ENCODE measurements at regions not wholly inside any gene's neighbourhood (a gene's known extent, or its start where the extent isn't known, plus 50 kb on each side); places are given as distances from the start of the nearest gene placed in this dataset.

- DNase-seq (ENCODE audit: low read depth in 4 of 4, low spot score in 3 of 4): no peak
These were observed 162.2 kb downstream of the OLFM1 start for GRCh38 chr9:135249711-135250110.

- DNase-seq (ENCODE audit: low read depth in 4 of 4, low spot score in 3 of 4): no peak
These were observed 163.9 kb downstream of the OLFM1 start for GRCh38 chr9:135251331-135251761.

- no peak for DNase-seq (ENCODE audit: low read depth in 4 of 4, low spot score in 3 of 4)
These were observed 164.7 kb downstream of the OLFM1 start for GRCh38 chr9:135251996-135252760.

- DNase-seq (ENCODE audit: low read depth in 4 of 4, low spot score in 3 of 4): no peak
These were observed 165.5 kb downstream of the OLFM1 start for GRCh38 chr9:135252980-135253304.

GRCh38 chr9:135253305-135254004 lies 166.0 kb downstream of the OLFM1 start:
- DNase-seq (ENCODE audit: low read depth in 4 of 4, low spot score in 3 of 4): no peak

GRCh38 chr9:135254176-135255032 lies 166.9 kb downstream of the OLFM1 start:
- no peak for DNase-seq (ENCODE audit: low read depth in 4 of 4, low spot score in 3 of 4)

- DNase-seq (ENCODE audit: low read depth in 4 of 4, low spot score in 3 of 4): no peak
These were observed 167.8 kb downstream of the OLFM1 start for GRCh38 chr9:135255033-135255840.

GRCh38 chr9:135255841-135256580 lies 168.5 kb downstream of the OLFM1 start:
- DNase-seq (ENCODE audit: low read depth in 4 of 4, low spot score in 3 of 4): no peak

GRCh38 chr9:135256581-135257354 lies 169.3 kb downstream of the OLFM1 start:
- DNase-seq (ENCODE audit: low read depth in 4 of 4, low spot score in 3 of 4): no peak

- no peak for DNase-seq (ENCODE audit: low read depth in 4 of 4, low spot score in 3 of 4)
These were observed 171.0 kb downstream of the OLFM1 start for GRCh38 chr9:135258461-135258860.

GRCh38 chr9:135259273-135259672 lies 171.8 kb downstream of the OLFM1 start:
- no peak for DNase-seq (ENCODE audit: low read depth in 4 of 4, low spot score in 3 of 4)

GRCh38 chr9:135260221-135261180 lies 173.0 kb downstream of the OLFM1 start:
- DNase-seq (ENCODE audit: low read depth in 4 of 4, low spot score in 3 of 4): no peak

GRCh38 chr9:135262248-135262647 lies 174.8 kb downstream of the OLFM1 start:
- no peak for DNase-seq (ENCODE audit: low read depth in 4 of 4, low spot score in 3 of 4)

GRCh38 chr9:135263511-135263910 lies 176.0 kb downstream of the OLFM1 start:
- no peak for DNase-seq (ENCODE audit: low read depth in 4 of 4, low spot score in 3 of 4)

- DNase-seq (ENCODE audit: low read depth in 4 of 4, low spot score in 3 of 4): no peak
These were observed 178.5 kb downstream of the OLFM1 start for GRCh38 chr9:135265931-135266330.

GRCh38 chr9:135267191-135267809 lies 179.8 kb downstream of the OLFM1 start:
- DNase-seq (ENCODE audit: low read depth in 4 of 4, low spot score in 3 of 4): no peak

- no peak for DNase-seq (ENCODE audit: low read depth in 4 of 4, low spot score in 3 of 4)
These were observed 180.6 kb downstream of the OLFM1 start for GRCh38 chr9:135268031-135268430.
